K562 (cell line): ENCODE measurements at regions not wholly inside any gene's neighbourhood (a gene's known extent, or its start where the extent isn't known, plus 50 kb on each side); places are given as distances from the start of the nearest gene placed in this dataset.

Experiments used
- ATAC-seq: fragments of 200-7000 bp; cut with Tn5 transposase; 3 replicates; pipeline ENCODE4 v1.9.1; 2020; ENCODE audit warnings: moderate library complexity
- BruUV-seq: library from RNA; stranded (reverse); fragments of 400-500 nt; replicated peaks from 2 replicates; lab custom pipeline; 2021; lab: Mats Ljungman, UMichigan
- CTCF ChIA-PET: fragments of 300-600 bp; formaldehyde crosslinking; extraction: SDS; loops from one replicate; lab custom pipeline; 2021; ENCODE audit warnings: low intra/inter-chr PET ratio; lab: Yijun Ruan, JAX
- POLR2A ChIA-PET: fragments of 300-600, 350-650 bp; sonication (Branson Sonifier 250); formaldehyde crosslinking; extraction: SDS; loops from one replicate; lab custom pipeline; 2021; ENCODE audit warnings: antibody characterized with exemption, inconsistent platforms; lab: Yijun Ruan, JAX
- DNase-seq, 4 experiments: peaks; one replicate each; pipeline versions ENCODE4 v3.0.0 to v3.0.0-alpha.2; 2011 to 2018; ENCODE audit warnings: low spot score in 3 of 4, mixed read lengths in 3 of 4; ENCODE audit errors: extremely low read depth in 1 of 4
- FAIRE-seq: peaks from 2 replicates; lab custom pipeline; 2011; peaks lifted over from hg19 to GRCh38; lab: Jason Lieb, UNC
- H2AFZ ChIP-seq: 2 replicates; pipeline ENCODE4 v1.6.0; 2011; ENCODE audit warnings: low read depth, low read length, control low read depth, inconsistent platforms
- H3K27ac ChIP-seq: fragments of 200-600 bp; 3 replicates; pipeline ENCODE4 v1.8.0; 2011; ENCODE audit warnings: low read depth, mild to moderate bottlenecking, control low read depth, inconsistent platforms, low read length, moderate library complexity, mixed read lengths; ENCODE audit errors: extremely low read depth
- H3K27me3 ChIP-seq, 2 experiments: fragments of 300-600 bp in 1 of 2; 2 replicates in 1 of 2; 3 replicates in 1 of 2; pipeline versions ENCODE4 v1.6.0 to v1.8.0; 2011; ENCODE audit warnings: inconsistent platforms in 2 of 2, low read length in 2 of 2, mild to moderate bottlenecking in 1 of 2, mixed read lengths in 1 of 2, moderate library complexity in 1 of 2; ENCODE audit not compliant: control insufficient read depth in 2 of 2, insufficient read depth in 2 of 2
- H3K36me3 ChIP-seq: fragments of 300-600 bp; 3 replicates; pipeline ENCODE4 v1.8.0; 2011; ENCODE audit warnings: mild to moderate bottlenecking, low read length, inconsistent platforms; ENCODE audit not compliant: control insufficient read depth, insufficient read depth
- H3K4me1 ChIP-seq, 2 experiments: fragments of 200-600 bp in 1 of 2; replicated peaks in 1 of 2; 2 replicates in 1 of 2; 3 replicates in 1 of 2; pipeline versions ENCODE4 v1.5.1 to v1.8.0; 2011; ENCODE audit warnings: inconsistent platforms in 2 of 2, low read length in 2 of 2, mild to moderate bottlenecking in 1 of 2, mixed read lengths in 1 of 2, moderate library complexity in 1 of 2; ENCODE audit not compliant: control insufficient read depth in 2 of 2, insufficient read depth in 2 of 2
- H3K4me2 ChIP-seq: 2 replicates; pipeline ENCODE4 v1.6.1; 2011; ENCODE audit warnings: low read length, control low read depth, inconsistent platforms, mixed read lengths; ENCODE audit not compliant: insufficient read depth
- H3K4me3 ChIP-seq: fragments of 200-600 bp; sonication (generic), shearing (Covaris generic); 2 replicates; pipeline ENCODE4 v1.5.1; 2016; ENCODE audit warnings: control low read depth, inconsistent platforms
- H3K79me2 ChIP-seq: fragments of 200-600 bp; 3 replicates; pipeline ENCODE4 v1.8.0; 2011; ENCODE audit warnings: low read length, inconsistent platforms; ENCODE audit not compliant: control insufficient read depth, insufficient read depth
- H3K9ac ChIP-seq, 2 experiments: 2 replicates each; pipeline versions ENCODE4 v1.6.0 to v1.6.1; 2011; ENCODE audit warnings: low read depth in 2 of 2, low read length in 2 of 2, control low read depth in 1 of 2, inconsistent platforms in 1 of 2, mild to moderate bottlenecking in 1 of 2, mixed read lengths in 1 of 2; ENCODE audit not compliant: insufficient read depth in 1 of 2
- H3K9me1 ChIP-seq: one replicate; pipeline ENCODE4 v1.6.0; 2011; ENCODE audit warnings: inconsistent platforms, mild to moderate bottlenecking, low read length, moderate library complexity; ENCODE audit not compliant: control insufficient read depth, insufficient read depth
- H3K9me3 ChIP-seq: replicated peaks from 2 replicates; pipeline ENCODE4 v1.5.1; 2011; ENCODE audit warnings: low read depth, low read length, inconsistent platforms; ENCODE audit not compliant: control insufficient read depth, insufficient read depth
- H4K20me1 ChIP-seq: replicated peaks from 2 replicates; pipeline ENCODE4 v1.6.1; 2011; ENCODE audit warnings: low read length, inconsistent platforms, mixed read lengths; ENCODE audit not compliant: control insufficient read depth, insufficient read depth
- CTBP1 ChIP-seq: fragments of 450-650 bp; IDR thresholded peaks from 2 replicates; pipeline ENCODE4 v1.6.1; 2016; ENCODE audit warnings: borderline replicate concordance
- ZNF41 ChIP-seq: fragments of 250-450 bp; sonication (Bioruptor Pico); conservative IDR thresholded peaks from 2 replicates; pipeline ENCODE4 v1.4.0; 2020; ENCODE audit warnings: mild to moderate bottlenecking
- WGBS: fragments of 100-300 bp; shearing (Covaris generic); methylation state at CpG from one replicate; pipeline ENCODE4 v1.1.6; 2016; ENCODE audit warnings: low coverage, mixed read lengths; ENCODE audit not compliant: insufficient coverage; ENCODE audit errors: missing lambda C conversion rate; 5-methylcytosine and 5-hydroxymethylcytosine counted together
- in situ Hi-C: fragments of 300-500 bp; cut with MboI; formaldehyde crosslinking; loops from 4 replicates; pipeline ENCODE4 v1.15.0; 2018; ENCODE audit warnings: inconsistent platforms, mixed read lengths
- intact Hi-C: fragments of 100-400 bp; cut with micrococcal nuclease; formaldehyde crosslinking; loops from 2 replicates; pipeline ENCODE4 v1.14.2; 2022
- TF ChIP-seq, protein P1 (sequence below): fragments of 450-650 bp; IDR thresholded peaks from 2 replicates; pipeline ENCODE4 v1.6.1; 2016; ENCODE audit warnings: mild to moderate bottlenecking, moderate library complexity

DNA sequence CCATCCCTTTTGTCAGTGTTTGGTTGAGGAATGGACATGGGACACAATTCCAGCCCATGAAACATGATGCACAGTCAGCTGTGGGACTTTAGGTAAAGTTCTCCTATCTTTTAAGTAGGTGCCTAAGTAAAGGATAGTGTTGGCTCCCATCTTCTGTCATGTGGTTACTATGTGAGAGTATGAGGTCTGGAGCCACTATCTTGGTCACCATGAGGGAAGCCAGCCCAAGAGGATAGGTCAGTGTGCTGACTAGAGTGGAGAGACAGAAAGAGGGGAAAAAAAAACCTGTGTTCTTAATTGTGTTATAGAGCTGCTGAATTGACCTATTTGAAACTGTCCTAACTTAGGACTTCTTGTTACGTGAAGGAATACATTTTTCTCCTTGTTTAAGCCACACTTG, 89.7 kb upstream of the NAMPT start:
- no peak for DNase-seq
- Histone ChIP-seq H4K20me1 (no peaks in the 10 kb centered on the region), H3K36me3 (no peaks in the 10 kb centered on the region), H3K4me3 (no peak overlapping the region), H3K4me1 (peaks cover 0 to 12% of the 10 kb centered on the region in 2 experiments; a peak in 3 of 5 replicates), H3K9me3 (no peaks in the 10 kb centered on the region), H3K27ac (no peak overlapping the region), H3K9ac (no peak overlapping the region), H3K27me3 (no peaks in the 10 kb centered on the region), H3K79me2 (no peaks in the 10 kb centered on the region), H3K4me2 (no peak overlapping the region), H3K9me1 (no peaks in the 10 kb centered on the region), H2AFZ (no peak overlapping the region)
- TF ChIP-seq CTBP1 (no peak), ZNF41 (CRISPR knock-in tag) (peak; percentile 94)
- intact Hi-C loops (loop anchor here (5.0 kb wide), 1 partner anchor 363 kb away; no protein-coding TSS in a partner anchor), in situ Hi-C loops (loop anchor here (5.0 kb wide), 1 partner anchor 197 kb away; no protein-coding TSS in a partner anchor)
- BruUV-seq = no TSS peak
- POLR2A ChIA-PET = no interaction called here
- no peak for FAIRE-seq
- ATAC-seq = no peak
- CTCF ChIA-PET = no interaction called here
- 52% methylated on average over 1 of the region's 1 CpG for WGBS

DNA sequence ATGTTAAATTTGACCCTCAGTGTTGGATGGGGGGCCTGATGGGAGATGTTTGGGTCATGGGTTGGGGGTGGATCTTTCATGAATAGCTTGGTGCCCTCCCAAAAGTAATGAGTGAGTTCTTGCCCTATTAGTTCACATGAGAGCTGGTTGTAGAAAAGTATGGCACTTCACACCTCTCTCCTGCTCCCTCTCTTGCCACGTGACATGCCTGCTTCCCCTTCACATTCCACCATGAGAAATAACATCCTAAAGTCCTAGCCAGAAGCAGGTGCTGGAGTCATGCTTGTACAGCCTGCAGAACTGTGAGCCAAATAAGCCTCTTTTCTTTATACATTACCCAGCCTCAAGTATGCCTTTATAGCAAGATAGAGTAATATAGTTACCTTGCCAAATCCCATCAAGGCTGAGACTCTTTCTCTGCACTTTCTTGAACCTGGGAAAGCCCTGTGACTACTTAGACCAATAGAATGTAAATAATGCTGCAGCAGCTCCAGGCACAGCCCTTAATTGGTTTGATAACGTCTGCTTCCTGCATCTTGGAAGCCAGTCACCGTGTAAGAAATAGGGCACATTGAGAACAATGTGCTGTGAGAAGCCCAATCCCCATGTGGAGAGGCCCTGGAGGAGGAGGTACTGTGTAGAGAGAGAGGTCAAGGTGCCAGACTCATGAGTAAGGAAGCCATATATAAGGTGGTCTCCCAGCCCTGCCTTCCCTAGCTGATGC, 88.0 kb upstream of the NAMPT start:
- Histone ChIP-seq H3K9me3 (no peaks in the 10 kb centered on the region), H3K9ac (no peak overlapping the region), H3K4me2 (no peak overlapping the region), H4K20me1 (no peaks in the 10 kb centered on the region), H3K27me3 (no peaks in the 10 kb centered on the region), H3K4me1 (peaks cover 0 to 9% of the 10 kb centered on the region in 2 experiments; a peak in 3 of 5 replicates), H3K79me2 (no peaks in the 10 kb centered on the region), H2AFZ (peak overlapping the region; percentile 12; the same call in 1 of the 2 replicates), H3K27ac (no peak overlapping the region), H3K9me1 (no peaks in the 10 kb centered on the region), H3K4me3 (no peak overlapping the region), H3K36me3 (no peaks in the 10 kb centered on the region)
- POLR2A ChIA-PET = no interaction called here
- ATAC-seq = no peak
- in situ Hi-C loops (loop anchor here (5.0 kb wide), 1 partner anchor 195 kb away; no protein-coding TSS in a partner anchor), intact Hi-C loops (loop anchor here (5.0 kb wide), 1 partner anchor 365 kb away; no protein-coding TSS in a partner anchor)
- CTCF ChIA-PET = no interaction called here
- whole genome bisulfite sequencing = 8% methylated on average over 3 of the region's 3 CpGs
- DNase-seq = no peak
- BruUV-seq = no TSS peak
- no peak for FAIRE-seq
- TF ChIP-seq, protein P1, sequence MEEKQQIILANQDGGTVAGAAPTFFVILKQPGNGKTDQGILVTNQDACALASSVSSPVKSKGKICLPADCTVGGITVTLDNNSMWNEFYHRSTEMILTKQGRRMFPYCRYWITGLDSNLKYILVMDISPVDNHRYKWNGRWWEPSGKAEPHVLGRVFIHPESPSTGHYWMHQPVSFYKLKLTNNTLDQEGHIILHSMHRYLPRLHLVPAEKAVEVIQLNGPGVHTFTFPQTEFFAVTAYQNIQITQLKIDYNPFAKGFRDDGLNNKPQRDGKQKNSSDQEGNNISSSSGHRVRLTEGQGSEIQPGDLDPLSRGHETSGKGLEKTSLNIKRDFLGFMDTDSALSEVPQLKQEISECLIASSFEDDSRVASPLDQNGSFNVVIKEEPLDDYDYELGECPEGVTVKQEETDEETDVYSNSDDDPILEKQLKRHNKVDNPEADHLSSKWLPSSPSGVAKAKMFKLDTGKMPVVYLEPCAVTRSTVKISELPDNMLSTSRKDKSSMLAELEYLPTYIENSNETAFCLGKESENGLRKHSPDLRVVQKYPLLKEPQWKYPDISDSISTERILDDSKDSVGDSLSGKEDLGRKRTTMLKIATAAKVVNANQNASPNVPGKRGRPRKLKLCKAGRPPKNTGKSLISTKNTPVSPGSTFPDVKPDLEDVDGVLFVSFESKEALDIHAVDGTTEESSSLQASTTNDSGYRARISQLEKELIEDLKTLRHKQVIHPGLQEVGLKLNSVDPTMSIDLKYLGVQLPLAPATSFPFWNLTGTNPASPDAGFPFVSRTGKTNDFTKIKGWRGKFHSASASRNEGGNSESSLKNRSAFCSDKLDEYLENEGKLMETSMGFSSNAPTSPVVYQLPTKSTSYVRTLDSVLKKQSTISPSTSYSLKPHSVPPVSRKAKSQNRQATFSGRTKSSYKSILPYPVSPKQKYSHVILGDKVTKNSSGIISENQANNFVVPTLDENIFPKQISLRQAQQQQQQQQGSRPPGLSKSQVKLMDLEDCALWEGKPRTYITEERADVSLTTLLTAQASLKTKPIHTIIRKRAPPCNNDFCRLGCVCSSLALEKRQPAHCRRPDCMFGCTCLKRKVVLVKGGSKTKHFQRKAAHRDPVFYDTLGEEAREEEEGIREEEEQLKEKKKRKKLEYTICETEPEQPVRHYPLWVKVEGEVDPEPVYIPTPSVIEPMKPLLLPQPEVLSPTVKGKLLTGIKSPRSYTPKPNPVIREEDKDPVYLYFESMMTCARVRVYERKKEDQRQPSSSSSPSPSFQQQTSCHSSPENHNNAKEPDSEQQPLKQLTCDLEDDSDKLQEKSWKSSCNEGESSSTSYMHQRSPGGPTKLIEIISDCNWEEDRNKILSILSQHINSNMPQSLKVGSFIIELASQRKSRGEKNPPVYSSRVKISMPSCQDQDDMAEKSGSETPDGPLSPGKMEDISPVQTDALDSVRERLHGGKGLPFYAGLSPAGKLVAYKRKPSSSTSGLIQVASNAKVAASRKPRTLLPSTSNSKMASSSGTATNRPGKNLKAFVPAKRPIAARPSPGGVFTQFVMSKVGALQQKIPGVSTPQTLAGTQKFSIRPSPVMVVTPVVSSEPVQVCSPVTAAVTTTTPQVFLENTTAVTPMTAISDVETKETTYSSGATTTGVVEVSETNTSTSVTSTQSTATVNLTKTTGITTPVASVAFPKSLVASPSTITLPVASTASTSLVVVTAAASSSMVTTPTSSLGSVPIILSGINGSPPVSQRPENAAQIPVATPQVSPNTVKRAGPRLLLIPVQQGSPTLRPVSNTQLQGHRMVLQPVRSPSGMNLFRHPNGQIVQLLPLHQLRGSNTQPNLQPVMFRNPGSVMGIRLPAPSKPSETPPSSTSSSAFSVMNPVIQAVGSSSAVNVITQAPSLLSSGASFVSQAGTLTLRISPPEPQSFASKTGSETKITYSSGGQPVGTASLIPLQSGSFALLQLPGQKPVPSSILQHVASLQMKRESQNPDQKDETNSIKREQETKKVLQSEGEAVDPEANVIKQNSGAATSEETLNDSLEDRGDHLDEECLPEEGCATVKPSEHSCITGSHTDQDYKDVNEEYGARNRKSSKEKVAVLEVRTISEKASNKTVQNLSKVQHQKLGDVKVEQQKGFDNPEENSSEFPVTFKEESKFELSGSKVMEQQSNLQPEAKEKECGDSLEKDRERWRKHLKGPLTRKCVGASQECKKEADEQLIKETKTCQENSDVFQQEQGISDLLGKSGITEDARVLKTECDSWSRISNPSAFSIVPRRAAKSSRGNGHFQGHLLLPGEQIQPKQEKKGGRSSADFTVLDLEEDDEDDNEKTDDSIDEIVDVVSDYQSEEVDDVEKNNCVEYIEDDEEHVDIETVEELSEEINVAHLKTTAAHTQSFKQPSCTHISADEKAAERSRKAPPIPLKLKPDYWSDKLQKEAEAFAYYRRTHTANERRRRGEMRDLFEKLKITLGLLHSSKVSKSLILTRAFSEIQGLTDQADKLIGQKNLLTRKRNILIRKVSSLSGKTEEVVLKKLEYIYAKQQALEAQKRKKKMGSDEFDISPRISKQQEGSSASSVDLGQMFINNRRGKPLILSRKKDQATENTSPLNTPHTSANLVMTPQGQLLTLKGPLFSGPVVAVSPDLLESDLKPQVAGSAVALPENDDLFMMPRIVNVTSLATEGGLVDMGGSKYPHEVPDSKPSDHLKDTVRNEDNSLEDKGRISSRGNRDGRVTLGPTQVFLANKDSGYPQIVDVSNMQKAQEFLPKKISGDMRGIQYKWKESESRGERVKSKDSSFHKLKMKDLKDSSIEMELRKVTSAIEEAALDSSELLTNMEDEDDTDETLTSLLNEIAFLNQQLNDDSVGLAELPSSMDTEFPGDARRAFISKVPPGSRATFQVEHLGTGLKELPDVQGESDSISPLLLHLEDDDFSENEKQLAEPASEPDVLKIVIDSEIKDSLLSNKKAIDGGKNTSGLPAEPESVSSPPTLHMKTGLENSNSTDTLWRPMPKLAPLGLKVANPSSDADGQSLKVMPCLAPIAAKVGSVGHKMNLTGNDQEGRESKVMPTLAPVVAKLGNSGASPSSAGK = peak; percentile 56
